ENCODE measurements at regions not wholly inside any gene's neighbourhood (a gene's known extent, or its start where the extent isn't known, plus 50 kb on each side); places are given as distances from the start of the nearest gene placed in this dataset.

DNA sequence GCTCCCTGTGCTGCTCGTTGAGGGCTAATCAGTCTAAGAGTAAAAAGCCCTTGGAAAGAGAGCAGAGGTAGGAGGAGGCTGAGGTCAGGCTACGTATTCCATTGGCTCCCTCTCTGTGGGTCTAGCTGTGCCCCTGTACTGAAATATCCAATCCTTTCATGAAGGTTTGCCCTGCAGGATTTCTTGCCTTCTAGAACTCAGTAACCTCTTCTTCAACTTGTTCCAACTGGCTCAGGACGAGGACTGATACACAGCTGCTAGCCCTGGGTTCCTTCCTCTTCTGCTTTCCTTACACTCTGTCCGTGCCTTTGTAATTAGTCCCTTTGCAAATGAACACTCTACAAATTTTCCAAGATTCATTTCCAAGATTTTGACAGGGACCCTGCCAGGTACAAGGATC is 560.5 kb downstream of the ACTR3B start:
- no peak for DNase-seq (ENCODE audit: low spot score)
- TF ChIP-seq, protein P1, sequence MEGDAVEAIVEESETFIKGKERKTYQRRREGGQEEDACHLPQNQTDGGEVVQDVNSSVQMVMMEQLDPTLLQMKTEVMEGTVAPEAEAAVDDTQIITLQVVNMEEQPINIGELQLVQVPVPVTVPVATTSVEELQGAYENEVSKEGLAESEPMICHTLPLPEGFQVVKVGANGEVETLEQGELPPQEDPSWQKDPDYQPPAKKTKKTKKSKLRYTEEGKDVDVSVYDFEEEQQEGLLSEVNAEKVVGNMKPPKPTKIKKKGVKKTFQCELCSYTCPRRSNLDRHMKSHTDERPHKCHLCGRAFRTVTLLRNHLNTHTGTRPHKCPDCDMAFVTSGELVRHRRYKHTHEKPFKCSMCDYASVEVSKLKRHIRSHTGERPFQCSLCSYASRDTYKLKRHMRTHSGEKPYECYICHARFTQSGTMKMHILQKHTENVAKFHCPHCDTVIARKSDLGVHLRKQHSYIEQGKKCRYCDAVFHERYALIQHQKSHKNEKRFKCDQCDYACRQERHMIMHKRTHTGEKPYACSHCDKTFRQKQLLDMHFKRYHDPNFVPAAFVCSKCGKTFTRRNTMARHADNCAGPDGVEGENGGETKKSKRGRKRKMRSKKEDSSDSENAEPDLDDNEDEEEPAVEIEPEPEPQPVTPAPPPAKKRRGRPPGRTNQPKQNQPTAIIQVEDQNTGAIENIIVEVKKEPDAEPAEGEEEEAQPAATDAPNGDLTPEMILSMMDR (IDR thresholded peaks at IDR 0.05; ENCODE audit: extremely low read depth, missing control alignments): no peak

DNA sequence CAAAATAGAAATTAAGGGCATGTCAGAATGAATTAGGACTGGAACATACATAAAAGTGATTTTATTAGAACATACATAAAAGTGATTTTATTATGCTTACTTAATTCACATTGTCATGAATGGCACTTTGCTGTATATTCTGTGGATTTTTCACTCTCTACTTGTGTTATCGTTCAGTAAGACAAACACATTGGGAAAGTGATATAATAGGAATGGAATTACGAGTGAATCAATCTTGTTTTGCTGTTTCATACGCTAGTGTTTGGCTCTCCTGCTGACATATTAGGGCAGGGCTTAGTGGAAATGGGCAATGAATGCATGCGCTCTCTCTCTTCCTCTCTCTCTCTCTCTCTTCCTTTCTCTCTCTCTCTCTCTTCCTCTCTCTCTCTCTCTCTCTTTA is 561.1 kb downstream of the ACTR3B start:
- no peak for DNase-seq (ENCODE audit: low spot score)

DNA sequence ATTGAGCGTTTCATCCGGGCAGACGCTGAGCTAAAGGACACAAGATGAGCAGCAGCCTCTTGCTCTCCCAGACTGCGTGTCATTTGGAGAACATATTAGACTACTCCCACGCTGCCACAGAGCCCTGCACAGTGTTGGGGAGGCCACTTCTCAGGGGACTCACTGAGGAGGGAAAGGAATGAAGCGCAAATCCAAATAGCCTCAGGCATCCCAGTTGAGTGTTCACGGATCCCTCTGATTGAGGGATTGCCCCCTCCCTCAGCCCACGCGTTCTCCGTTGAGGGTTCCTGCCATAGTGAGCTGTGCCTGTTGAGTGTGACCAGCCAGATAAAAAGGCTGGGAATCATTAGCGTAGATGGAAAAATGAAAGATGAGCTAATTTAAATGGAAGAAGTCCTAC is 563.4 kb downstream of the ACTR3B start:
- no peak for DNase-seq (ENCODE audit: low spot score)
- TF ChIP-seq, protein P1 (IDR thresholded peaks at IDR 0.05; ENCODE audit: extremely low read depth, missing control alignments): no peak

More for the DNA sequence above, 561.1 kb downstream of the ACTR3B start:
- TF ChIP-seq, protein P1 (IDR thresholded peaks at IDR 0.05; ENCODE audit: extremely low read depth, missing control alignments): no peak

DNA sequence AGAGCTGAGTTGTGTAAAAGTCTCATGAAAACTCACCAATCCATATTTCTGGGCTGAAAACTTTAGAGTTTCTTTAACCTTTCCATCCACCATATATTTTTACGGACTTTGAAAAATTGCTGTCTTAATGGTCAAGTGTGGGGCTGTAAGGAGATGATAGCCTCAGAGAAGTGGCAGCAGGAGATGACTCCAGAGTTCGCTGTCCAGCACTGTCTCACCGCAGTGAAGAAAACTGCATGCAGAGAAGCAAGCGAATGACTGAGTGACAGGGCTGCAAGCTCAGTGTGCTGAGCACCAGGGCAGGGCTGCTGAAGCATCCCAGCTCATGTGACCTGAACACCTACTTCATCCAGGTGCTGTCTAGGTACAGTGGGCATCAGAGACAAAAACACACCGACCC is 564.5 kb downstream of the ACTR3B start:
- TF ChIP-seq, protein P1 (IDR thresholded peaks at IDR 0.05; ENCODE audit: extremely low read depth, missing control alignments): no peak
- no peak for DNase-seq (ENCODE audit: low spot score)

DNA sequence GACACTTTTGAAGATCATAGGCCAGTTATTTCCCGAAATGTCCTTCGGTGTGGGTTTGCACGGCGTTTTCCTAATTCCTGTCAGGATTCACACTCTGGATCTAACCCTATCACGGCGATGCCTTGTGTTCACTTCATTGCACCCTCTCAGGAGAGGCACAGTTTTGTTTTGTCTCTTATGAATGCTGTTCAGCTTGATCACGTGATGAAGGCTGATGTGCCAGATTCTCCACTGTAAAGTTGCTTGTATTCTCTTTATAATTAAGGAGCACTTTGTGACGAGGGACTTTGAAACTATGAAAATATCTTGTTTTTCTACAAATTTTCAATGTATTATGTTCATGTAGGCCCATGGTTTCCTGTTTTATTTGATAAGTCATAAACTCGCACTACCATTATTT is 568.1 kb downstream of the ACTR3B start:
- TF ChIP-seq, protein P1 (IDR thresholded peaks at IDR 0.05; ENCODE audit: extremely low read depth, missing control alignments): no peak
- no peak for DNase-seq (ENCODE audit: low spot score)

DNA sequence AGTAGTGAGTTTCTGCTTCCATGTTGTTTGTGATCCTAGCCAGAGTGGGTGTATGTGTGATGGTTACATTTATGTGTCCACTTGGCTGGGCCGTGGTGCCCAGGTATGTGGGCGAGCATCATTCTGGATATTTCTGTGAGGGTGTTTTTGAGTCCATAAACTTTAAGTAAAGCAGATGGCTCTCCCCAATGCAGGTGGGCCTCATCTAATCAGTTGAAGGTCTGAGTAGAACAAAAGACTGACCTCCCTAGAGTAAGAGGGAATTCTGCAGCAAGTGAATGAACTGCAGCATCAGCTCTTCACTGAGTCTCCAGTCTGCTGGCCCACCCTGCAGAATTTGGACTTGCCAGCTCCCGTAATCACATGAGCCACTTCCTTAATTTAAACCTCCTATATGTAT is 571.9 kb downstream of the ACTR3B start:
- TF ChIP-seq, protein P1 (IDR thresholded peaks at IDR 0.05; ENCODE audit: extremely low read depth, missing control alignments): no peak
- DNase-seq (ENCODE audit: low spot score): no peak

DNA sequence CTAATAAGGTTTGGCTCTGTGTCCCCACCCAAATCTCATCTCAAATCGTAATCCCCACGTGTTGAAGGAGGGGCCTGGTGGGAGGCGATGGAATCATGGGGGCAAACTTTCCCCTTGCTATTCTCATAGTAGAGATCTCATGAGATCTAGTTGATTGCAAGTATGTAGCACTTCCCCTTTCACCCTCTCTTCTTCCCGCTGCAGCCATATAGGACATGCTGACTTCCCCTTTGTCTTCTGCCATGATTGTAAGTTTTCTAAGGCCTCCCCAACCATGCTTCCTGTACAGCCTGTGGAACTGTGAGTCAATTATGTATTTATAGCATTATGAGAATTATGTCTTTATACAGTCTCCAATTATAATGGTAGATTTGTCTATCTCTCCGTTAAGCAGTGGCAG is 594.5 kb downstream of the ACTR3B start:
- TF ChIP-seq, protein P1 (IDR thresholded peaks at IDR 0.05; ENCODE audit: extremely low read depth, missing control alignments): no peak

More for the DNA sequence above, 594.5 kb downstream of the ACTR3B start:
- DNase-seq (ENCODE audit: low spot score): no peak

Measured in GM20000 (cell line).